ENCODE measurements at regions not wholly inside any gene's neighbourhood (a gene's known extent, or its start where the extent isn't known, plus 50 kb on each side); places are given as distances from the start of the nearest gene placed in this dataset.
A peak's percentile ranks its signal among the peaks of the same experiment; 100 is the strongest.
"Not testable (repeated sequence)": the region's sequence is repeated elsewhere in the genome, so short reads cannot be mapped to it uniquely, and the experiment has no call there.

DNA sequence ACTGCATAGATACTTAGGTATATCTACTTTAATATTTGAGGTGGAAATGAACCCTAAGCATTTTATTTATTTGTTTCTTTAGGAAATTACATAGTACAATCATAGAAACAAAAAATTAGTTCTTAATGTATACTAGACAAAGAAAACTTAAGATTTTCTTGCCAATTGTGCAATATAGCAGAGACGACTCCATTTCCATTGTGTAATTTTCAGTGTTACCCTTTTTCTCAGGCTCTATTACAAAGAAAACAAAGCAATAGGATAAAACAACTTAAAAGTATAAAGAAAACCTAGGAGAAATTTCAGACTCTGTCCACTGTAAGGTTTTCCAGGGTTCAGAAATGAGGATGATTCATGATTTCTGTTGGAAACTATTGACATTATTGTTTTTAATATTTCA, 89.0 kb upstream of the SERTAD2 start:
- no peak for DNase-seq (ENCODE audit: low read depth in 2 of 3, low spot score in 2 of 3)

GRCh38 chr2:64743739-64744330, 90.1 kb upstream of the SERTAD2 start:
- DNase-seq (ENCODE audit: low read depth in 2 of 3, low spot score in 2 of 3): no peak

GRCh38 chr2:64745562-64745961, 91.8 kb upstream of the SERTAD2 start:
- no peak for DNase-seq (ENCODE audit: low read depth in 2 of 3, low spot score in 2 of 3)

- DNase-seq (ENCODE audit: low read depth in 2 of 3, low spot score in 2 of 3): not testable (repeated sequence)
Measured at GRCh38 chr2:64747690-64748091, 94.0 kb upstream of the SERTAD2 start.

GRCh38 chr2:64748147-64748546, 94.4 kb upstream of the SERTAD2 start:
- no peak for DNase-seq (ENCODE audit: low read depth in 2 of 3, low spot score in 2 of 3)

DNA sequence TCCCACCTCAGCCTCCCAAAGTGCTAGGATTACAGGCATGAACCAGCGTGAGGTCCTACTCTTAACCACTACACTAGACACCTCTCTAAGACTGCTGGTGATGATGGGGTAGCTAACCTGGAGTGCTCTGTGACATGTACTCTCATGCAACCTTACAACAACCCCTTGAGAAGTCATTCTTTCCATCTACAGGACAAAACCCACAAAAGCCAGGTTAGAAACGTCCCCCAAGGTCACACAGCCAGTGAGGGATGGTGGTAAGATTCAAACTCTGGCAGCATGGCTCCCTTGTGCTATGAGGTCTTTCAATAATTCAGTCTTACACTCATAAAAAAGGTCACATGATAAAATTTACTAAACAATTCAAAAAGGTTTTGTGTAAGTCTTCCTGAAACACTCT, 94.8 kb upstream of the SERTAD2 start:
- no peak for DNase-seq (ENCODE audit: low read depth in 2 of 3, low spot score in 2 of 3)

GRCh38 chr2:64749446-64749845, 95.7 kb upstream of the SERTAD2 start:
- no peak for DNase-seq (ENCODE audit: low read depth in 2 of 3, low spot score in 2 of 3)

GRCh38 chr2:64750001-64750816, 96.5 kb upstream of the SERTAD2 start:
- DNase-seq (ENCODE audit: low read depth in 2 of 3, low spot score in 2 of 3): peak in 1 of 3 experiments; percentile 19

GRCh38 chr2:64750817-64751285, 97.1 kb upstream of the SERTAD2 start:
- DNase-seq (ENCODE audit: low read depth in 2 of 3, low spot score in 2 of 3): peak; percentile 78 to 96 (median 87)

GRCh38 chr2:64751286-64752260, 97.9 kb upstream of the SERTAD2 start:
- peak in 1 of 3 experiments; percentile 81 for DNase-seq (ENCODE audit: low read depth in 2 of 3, low spot score in 2 of 3)

DNA sequence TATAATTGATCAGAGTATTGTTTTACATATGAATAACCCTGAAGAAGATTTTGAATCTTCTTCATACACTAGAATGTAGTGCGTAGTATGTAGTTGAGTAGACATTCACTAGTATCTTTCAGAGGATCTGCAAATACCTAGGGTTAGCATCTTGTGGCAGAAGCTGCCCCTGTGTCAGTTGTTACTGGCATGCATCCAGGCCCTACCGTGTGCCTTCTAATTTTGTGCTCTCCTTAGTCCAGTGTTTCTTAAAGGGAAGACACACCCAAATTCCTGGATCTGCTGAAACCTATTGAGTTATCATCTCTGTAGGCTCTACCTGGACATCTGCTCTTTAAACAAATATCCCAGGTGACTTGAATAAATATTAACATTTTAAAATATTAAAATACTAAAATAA, 99.7 kb upstream of the SERTAD2 start:
- DNase-seq (ENCODE audit: low read depth in 2 of 3, low spot score in 2 of 3): no peak

DNA sequence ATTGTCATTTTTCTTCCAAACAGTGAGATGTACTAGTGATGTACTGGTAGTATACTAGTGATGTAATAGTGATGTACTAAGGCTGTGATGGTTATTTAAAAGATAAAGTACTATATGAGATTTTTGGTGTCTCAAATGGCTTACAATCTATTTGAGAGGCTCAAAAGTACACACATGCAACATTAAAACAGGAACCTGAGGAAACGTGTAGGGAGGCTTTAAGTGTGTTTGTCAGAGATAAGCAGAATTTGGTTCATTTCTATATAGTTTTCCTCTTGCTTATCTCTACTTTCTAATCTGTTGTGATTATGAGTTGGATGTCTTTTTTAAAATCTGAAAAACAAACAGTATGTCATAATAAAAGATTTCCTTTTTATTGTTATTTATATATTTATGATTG, 100.9 kb upstream of the SERTAD2 start:
- no peak for DNase-seq (ENCODE audit: low read depth in 2 of 3, low spot score in 2 of 3)

GRCh38 chr2:64757126-64757525, 103.4 kb upstream of the SERTAD2 start:
- DNase-seq (ENCODE audit: low read depth in 2 of 3, low spot score in 2 of 3): no peak

DNA sequence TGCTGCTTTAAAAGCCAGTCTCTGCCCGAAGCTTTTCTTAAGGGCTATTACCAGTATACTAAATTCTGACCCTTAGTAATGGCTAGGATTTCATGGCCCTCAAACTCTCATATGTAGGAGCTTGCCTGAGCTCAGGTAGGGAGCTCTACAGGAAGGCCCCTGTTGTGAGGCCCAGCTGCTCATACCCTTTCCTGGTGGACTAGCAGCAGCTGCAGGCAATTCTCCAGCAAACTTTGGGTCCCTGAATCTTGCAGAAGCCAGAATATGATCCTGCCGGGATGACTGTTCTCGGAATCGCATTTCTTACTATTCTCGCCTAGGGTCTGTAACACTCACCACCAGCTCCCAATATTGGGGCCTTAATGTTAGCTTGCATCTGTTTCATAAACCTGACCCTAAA, 106.4 kb upstream of the SERTAD2 start:
- DNase-seq (ENCODE audit: low read depth in 2 of 3, low spot score in 2 of 3): no peak

DNA sequence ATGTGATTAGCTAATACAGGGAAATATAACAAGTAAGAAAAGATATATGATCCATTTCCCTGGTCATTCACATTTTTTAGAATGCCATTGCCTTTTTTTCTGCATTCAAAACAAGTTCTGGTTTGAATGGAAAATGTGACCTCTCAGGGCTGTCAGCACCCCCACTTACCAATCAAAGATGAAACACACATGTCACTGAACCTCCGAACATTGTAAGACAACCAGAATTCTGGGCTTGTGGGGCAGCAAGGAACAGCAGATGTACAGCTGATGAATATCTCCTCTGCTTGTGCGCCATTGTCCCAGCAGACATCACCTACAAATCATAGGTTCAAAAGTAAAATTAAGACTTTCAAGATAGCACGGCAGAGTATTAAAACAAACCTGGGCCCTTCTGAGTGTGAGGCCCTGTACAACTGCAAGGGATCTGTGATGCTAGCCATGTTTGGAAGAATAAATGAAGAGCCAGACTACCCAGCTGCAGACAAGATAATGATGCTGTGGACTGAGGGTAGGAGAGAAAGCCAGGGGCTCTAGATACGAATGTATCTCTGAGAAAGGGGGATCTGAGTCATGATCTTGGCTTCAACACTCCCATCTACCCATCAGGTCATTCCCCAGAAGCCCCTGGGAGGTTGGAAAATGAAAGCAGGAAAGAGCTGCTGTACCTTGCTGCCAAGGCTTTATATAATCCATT, 108.7 kb upstream of the SERTAD2 start:
- no peak for DNase-seq (ENCODE audit: low read depth in 2 of 3, low spot score in 2 of 3)

GRCh38 chr2:64763126-64763525, 109.4 kb upstream of the SERTAD2 start:
- no peak for DNase-seq (ENCODE audit: low read depth in 2 of 3, low spot score in 2 of 3)

- DNase-seq (ENCODE audit: low read depth in 2 of 3, low spot score in 2 of 3): no peak
Measured at GRCh38 chr2:64765160-64765805, 111.6 kb upstream of the SERTAD2 start.

- DNase-seq (ENCODE audit: low read depth in 2 of 3, low spot score in 2 of 3): no peak
Measured at GRCh38 chr2:64766841-64767669, 113.3 kb upstream of the SERTAD2 start.

DNA sequence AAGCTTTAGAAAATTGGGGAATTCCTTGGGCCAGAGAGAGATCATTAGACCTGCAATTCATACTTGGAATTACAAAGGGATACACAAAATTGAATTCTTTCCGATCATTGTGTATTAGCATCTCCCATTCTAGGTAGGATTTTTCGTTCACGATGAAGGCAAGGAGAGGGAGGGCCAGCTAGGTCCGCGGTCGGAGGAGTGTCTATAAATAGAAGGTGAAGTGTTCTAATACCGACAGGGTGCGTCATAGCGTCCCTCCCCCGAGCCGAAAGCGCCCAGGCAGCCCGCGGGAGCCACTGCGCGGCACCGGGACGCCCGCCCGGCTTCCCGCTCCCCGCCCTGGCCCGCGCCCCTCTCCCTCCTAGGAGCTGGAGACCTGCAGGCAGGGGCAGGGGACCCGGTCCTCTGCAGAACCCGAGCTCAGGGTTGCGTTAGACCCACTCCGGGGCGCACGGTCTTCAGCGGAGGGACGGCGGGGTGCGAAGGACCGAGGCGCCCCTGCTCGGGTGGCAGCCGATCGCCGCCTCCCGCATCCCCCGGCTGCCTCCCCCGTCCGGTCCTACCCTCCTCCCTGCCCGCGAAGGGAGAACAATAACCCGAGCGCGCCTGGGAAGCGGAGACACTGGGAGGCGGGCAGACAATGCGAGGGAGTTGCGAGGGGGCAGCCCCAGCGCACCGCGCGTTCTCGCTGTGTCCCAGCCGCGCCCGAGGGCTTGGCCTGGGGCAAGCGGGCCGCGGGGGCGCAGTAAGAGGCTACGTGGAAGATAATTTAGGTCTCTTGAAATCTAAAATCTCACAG, 114.2 kb upstream of the SERTAD2 start:
- peak; percentile 38 to 58 (median 45) for DNase-seq (ENCODE audit: low read depth in 2 of 3, low spot score in 2 of 3)
